ENCODE measurements at regions not wholly inside any gene's neighbourhood (a gene's known extent, or its start where the extent isn't known, plus 50 kb on each side); places are given as distances from the start of the nearest gene placed in this dataset.

DNA sequence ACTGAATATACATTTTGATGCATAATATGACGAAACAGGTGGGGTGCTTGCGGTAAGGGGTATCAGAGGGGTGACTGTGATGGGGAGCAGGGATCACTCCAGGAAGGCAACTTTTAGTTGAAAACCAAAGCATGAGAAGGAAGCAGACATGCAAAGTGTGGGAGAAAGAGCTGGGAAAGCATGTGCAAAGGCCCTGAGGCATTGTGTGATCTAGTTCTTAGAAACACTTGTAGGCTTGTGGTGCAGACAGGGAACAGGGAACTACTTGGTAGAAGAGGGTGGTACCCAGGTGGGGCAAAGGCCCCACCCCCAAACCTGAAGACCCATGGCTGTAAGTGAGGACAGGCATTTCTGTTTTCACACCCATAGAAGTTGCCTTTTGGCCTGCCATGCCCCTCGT lies 459.9 kb upstream of the EEF2KMT start:
- no peak overlapping the region for H3K4me2 ChIP-seq (ENCODE audit: control insufficient read depth, extremely low read depth, insufficient read depth, low read depth, low read length)
- dilution Hi-C loops (cut with MboI; ENCODE audit: extremely low pct_ligation_motif_present, low sequenced_read_pairs): no loop called here
- H3K9me3 ChIP-seq (ENCODE audit: control insufficient read depth, low read depth, low read length): peaks cover under 1% of the 10 kb centered on the region
- DNase-seq (ENCODE audit: low read depth, low spot score): no peak
- no peaks in the 10 kb centered on the region for H3K9me1 ChIP-seq (ENCODE audit: control insufficient read depth, extremely low read depth, insufficient read depth, low read length)
- H3K36me3 ChIP-seq (ENCODE audit: control insufficient read depth in 2 of 2, extremely low read depth in 1 of 2, insufficient read depth in 2 of 2, low read length in 2 of 2): no peaks in the 10 kb centered on the region
- no peak for FAIRE-seq
- H3K79me2 ChIP-seq (ENCODE audit: control insufficient read depth, insufficient read depth, low read length): no peaks in the 10 kb centered on the region
- H3K4me3 ChIP-seq (ENCODE audit: control insufficient read depth in 2 of 3, extremely low read depth in 1 of 3, insufficient read depth in 2 of 3, low read depth in 1 of 3, low read length in 3 of 3): no peak overlapping the region
- H3K9ac ChIP-seq (ENCODE audit: control insufficient read depth, extremely low read depth, insufficient read depth, low read length): no peak overlapping the region
- no peaks in the 10 kb centered on the region for H4K20me1 ChIP-seq (ENCODE audit: control insufficient read depth, extremely low read depth, insufficient read depth, low read length)
- no peak overlapping the region for H3K27ac ChIP-seq (ENCODE audit: control insufficient read depth, insufficient read depth, low read length)
- H3K27me3 ChIP-seq (ENCODE audit: control insufficient read depth, extremely low read depth, insufficient read depth, low read length): no peaks in the 10 kb centered on the region
- no peak for TF ChIP-seq EZH2 (IDR thresholded peaks at IDR 0.05; ENCODE audit: low read length)
- TF ChIP-seq, protein P1, sequence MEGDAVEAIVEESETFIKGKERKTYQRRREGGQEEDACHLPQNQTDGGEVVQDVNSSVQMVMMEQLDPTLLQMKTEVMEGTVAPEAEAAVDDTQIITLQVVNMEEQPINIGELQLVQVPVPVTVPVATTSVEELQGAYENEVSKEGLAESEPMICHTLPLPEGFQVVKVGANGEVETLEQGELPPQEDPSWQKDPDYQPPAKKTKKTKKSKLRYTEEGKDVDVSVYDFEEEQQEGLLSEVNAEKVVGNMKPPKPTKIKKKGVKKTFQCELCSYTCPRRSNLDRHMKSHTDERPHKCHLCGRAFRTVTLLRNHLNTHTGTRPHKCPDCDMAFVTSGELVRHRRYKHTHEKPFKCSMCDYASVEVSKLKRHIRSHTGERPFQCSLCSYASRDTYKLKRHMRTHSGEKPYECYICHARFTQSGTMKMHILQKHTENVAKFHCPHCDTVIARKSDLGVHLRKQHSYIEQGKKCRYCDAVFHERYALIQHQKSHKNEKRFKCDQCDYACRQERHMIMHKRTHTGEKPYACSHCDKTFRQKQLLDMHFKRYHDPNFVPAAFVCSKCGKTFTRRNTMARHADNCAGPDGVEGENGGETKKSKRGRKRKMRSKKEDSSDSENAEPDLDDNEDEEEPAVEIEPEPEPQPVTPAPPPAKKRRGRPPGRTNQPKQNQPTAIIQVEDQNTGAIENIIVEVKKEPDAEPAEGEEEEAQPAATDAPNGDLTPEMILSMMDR (optimal IDR thresholded peaks at IDR 0.05 in 1 of 3, IDR thresholded peaks at IDR 0.05 in 1 of 3, conservative IDR thresholded peaks at IDR 0.05 in 1 of 3; ENCODE audit: extremely low read depth in 1 of 3, insufficient read depth in 2 of 3, low read length in 3 of 3): no peak
- no peaks in the 10 kb centered on the region for H3K4me1 ChIP-seq (ENCODE audit: control insufficient read depth, extremely low read depth, insufficient read depth, low read length)
- no peak overlapping the region for H2AFZ ChIP-seq (ENCODE audit: control insufficient read depth, low read length)

DNA sequence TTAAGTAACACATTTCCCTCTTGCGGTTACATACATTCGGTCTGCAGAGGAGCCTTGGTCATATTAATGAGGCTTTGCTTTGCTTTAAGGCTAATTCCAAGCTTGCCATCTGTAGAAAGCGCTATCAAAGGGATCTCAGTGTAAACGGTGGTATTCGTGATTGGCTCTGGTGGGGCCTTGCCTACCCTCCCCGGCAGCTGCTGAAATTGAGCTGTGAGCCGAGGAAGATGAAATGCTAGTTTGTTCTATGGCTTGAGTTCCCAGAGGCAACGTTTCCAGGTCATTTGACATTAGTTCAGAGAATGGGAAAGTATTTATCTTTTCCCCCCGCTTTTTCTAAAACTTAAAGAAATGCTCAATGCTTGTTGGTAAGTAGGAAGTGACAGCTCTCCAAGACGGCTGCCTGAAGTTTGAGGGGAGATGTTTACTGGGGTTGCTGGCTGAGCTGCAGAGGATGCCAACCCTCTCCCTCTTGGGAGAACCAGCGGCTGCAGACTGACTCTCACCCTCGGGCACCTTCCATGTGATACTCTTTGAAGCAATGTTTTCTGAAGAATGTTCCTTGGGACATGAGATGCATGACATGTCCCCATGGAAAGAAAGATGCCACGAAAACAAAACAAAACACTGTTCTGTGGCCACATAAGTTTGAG lies 458.7 kb upstream of the EEF2KMT start:
- Histone ChIP-seq H3K4me2 (ENCODE audit: control insufficient read depth, extremely low read depth, insufficient read depth, low read depth, low read length) (no peak overlapping the region), H3K9me3 (ENCODE audit: control insufficient read depth, low read depth, low read length) (no peaks in the 10 kb centered on the region)
- dilution Hi-C loops (cut with MboI; ENCODE audit: extremely low pct_ligation_motif_present, low sequenced_read_pairs): no loop called here

More for the DNA sequence above, 458.7 kb upstream of the EEF2KMT start:
- H3K79me2 ChIP-seq (ENCODE audit: control insufficient read depth, insufficient read depth, low read length): no peaks in the 10 kb centered on the region
- H2AFZ ChIP-seq (ENCODE audit: control insufficient read depth, low read length): no peak overlapping the region
- no peak overlapping the region for H3K9ac ChIP-seq (ENCODE audit: control insufficient read depth, extremely low read depth, insufficient read depth, low read length)
- TF ChIP-seq, protein P1 (optimal IDR thresholded peaks at IDR 0.05 in 1 of 3, IDR thresholded peaks at IDR 0.05 in 1 of 3, conservative IDR thresholded peaks at IDR 0.05 in 1 of 3; ENCODE audit: extremely low read depth in 1 of 3, insufficient read depth in 2 of 3, low read length in 3 of 3): no peak
- TF ChIP-seq EZH2 (IDR thresholded peaks at IDR 0.05; ENCODE audit: low read length): no peak
- no peaks in the 10 kb centered on the region for H3K36me3 ChIP-seq (ENCODE audit: control insufficient read depth in 2 of 2, extremely low read depth in 1 of 2, insufficient read depth in 2 of 2, low read length in 2 of 2)
- H3K27ac ChIP-seq (ENCODE audit: control insufficient read depth, insufficient read depth, low read length): no peak overlapping the region
- no peaks in the 10 kb centered on the region for H3K9me1 ChIP-seq (ENCODE audit: control insufficient read depth, extremely low read depth, insufficient read depth, low read length)
- H3K4me3 ChIP-seq (ENCODE audit: control insufficient read depth in 2 of 3, extremely low read depth in 1 of 3, insufficient read depth in 2 of 3, low read depth in 1 of 3, low read length in 3 of 3): no peak overlapping the region
- H3K4me1 ChIP-seq (ENCODE audit: control insufficient read depth, extremely low read depth, insufficient read depth, low read length): no peaks in the 10 kb centered on the region
- H4K20me1 ChIP-seq (ENCODE audit: control insufficient read depth, extremely low read depth, insufficient read depth, low read length): no peaks in the 10 kb centered on the region
- H3K27me3 ChIP-seq (ENCODE audit: control insufficient read depth, extremely low read depth, insufficient read depth, low read length): no peaks in the 10 kb centered on the region
- FAIRE-seq: no peak
- DNase-seq (ENCODE audit: low read depth, low spot score): no peak

Data from keratinocyte (primary cell).